ENCODE measurements at regions not wholly inside any gene's neighbourhood (a gene's known extent, or its start where the extent isn't known, plus 50 kb on each side); places are given as distances from the start of the nearest gene placed in this dataset.

GRCh38 chr1:221555689-221556433, 186.0 kb downstream of the DUSP10 start:
- Histone ChIP-seq H3K27me3 (ENCODE audit: insufficient read depth, low read length) (no peaks in the 10 kb centered on the region), H2AFZ (ENCODE audit: insufficient read depth, low read length, poor library complexity) (no peak overlapping the region), H4K91ac (ENCODE audit: low read depth, low read length) (no peak overlapping the region), H3K18ac (ENCODE audit: low read length) (no peak overlapping the region), H3K4me2 (ENCODE audit: low read length) (no peak overlapping the region), H3K9ac (ENCODE audit: low read length) (no peak overlapping the region), H2AK5ac (ENCODE audit: low read length) (no peak overlapping the region), H3K4me1 (ENCODE audit: control insufficient read depth in 1 of 2, insufficient read depth in 2 of 2, low read length in 2 of 2) (no peaks in the 10 kb centered on the region), H3K23ac (ENCODE audit: low read length) (no peak overlapping the region), H3K79me2 (ENCODE audit: control insufficient read depth, insufficient read depth, low read length, poor library complexity) (no peaks in the 10 kb centered on the region), H3K4ac (ENCODE audit: low read depth, low read length) (no peak overlapping the region), H3K79me1 (ENCODE audit: low read length) (no peaks in the 10 kb centered on the region), H3K9me3 (ENCODE audit: insufficient read depth, low read depth, low read length) (no peaks in the 10 kb centered on the region), H3K4me3 (ENCODE audit: low read depth, low read length) (no peak overlapping the region), H3K27ac (ENCODE audit: low read depth, low read length) (no peak overlapping the region), H2BK12ac (ENCODE audit: low read length) (no peak overlapping the region), H4K8ac (ENCODE audit: low read depth, low read length) (no peak overlapping the region), H2BK120ac (ENCODE audit: insufficient read depth, low read length, poor library complexity) (no peak overlapping the region), H4K12ac (ENCODE audit: low read depth, low read length) (no peak overlapping the region), H3K36me3 (ENCODE audit: control insufficient read depth in 1 of 2, insufficient read depth in 2 of 2, low read length in 2 of 2) (no peaks in the 10 kb centered on the region), H2BK5ac (ENCODE audit: low read depth, low read length, poor library complexity) (no peak overlapping the region), H3K14ac (ENCODE audit: low read length) (no peak overlapping the region)
- DNase-seq, result no peak
- WGBS (ENCODE audit: extremely low coverage, insufficient coverage, insufficient read length), result no CpG with 5 or more reads among the region's 10 CpGs

GRCh38 chr1:221556435-221556834, 185.5 kb downstream of the DUSP10 start:
- Histone ChIP-seq H2AK5ac (ENCODE audit: low read length) (no peak overlapping the region), H2BK120ac (ENCODE audit: insufficient read depth, low read length, poor library complexity) (no peak overlapping the region), H3K4ac (ENCODE audit: low read depth, low read length) (no peak overlapping the region), H4K91ac (ENCODE audit: low read depth, low read length) (no peak overlapping the region), H3K27me3 (ENCODE audit: insufficient read depth, low read length) (no peaks in the 10 kb centered on the region), H2BK5ac (ENCODE audit: low read depth, low read length, poor library complexity) (no peak overlapping the region), H3K9ac (ENCODE audit: low read length) (no peak overlapping the region), H3K9me3 (ENCODE audit: insufficient read depth, low read depth, low read length) (no peaks in the 10 kb centered on the region), H2AFZ (ENCODE audit: insufficient read depth, low read length, poor library complexity) (no peak overlapping the region), H3K14ac (ENCODE audit: low read length) (no peak overlapping the region), H3K79me1 (ENCODE audit: low read length) (no peaks in the 10 kb centered on the region), H2BK12ac (ENCODE audit: low read length) (no peak overlapping the region), H3K79me2 (ENCODE audit: control insufficient read depth, insufficient read depth, low read length, poor library complexity) (no peaks in the 10 kb centered on the region), H3K36me3 (ENCODE audit: control insufficient read depth in 1 of 2, insufficient read depth in 2 of 2, low read length in 2 of 2) (no peaks in the 10 kb centered on the region), H3K18ac (ENCODE audit: low read length) (no peak overlapping the region), H4K12ac (ENCODE audit: low read depth, low read length) (no peak overlapping the region), H3K4me2 (ENCODE audit: low read length) (no peak overlapping the region), H3K27ac (ENCODE audit: low read depth, low read length) (no peak overlapping the region), H3K23ac (ENCODE audit: low read length) (no peak overlapping the region), H3K4me1 (ENCODE audit: control insufficient read depth in 1 of 2, insufficient read depth in 2 of 2, low read length in 2 of 2) (no peaks in the 10 kb centered on the region), H4K8ac (ENCODE audit: low read depth, low read length) (no peak overlapping the region), H3K4me3 (ENCODE audit: low read depth, low read length) (no peak overlapping the region)
- DNase-seq, result no peak

GRCh38 chr1:221557013-221557412, 184.9 kb downstream of the DUSP10 start:
- Histone ChIP-seq H3K79me1 (ENCODE audit: low read length) (no peaks in the 10 kb centered on the region), H3K18ac (ENCODE audit: low read length) (no peak overlapping the region)
- WGBS (ENCODE audit: extremely low coverage, insufficient coverage, insufficient read length), result no CpG with 5 or more reads among the region's 1 CpG

GRCh38 chr1:221558396-221558795, 183.5 kb downstream of the DUSP10 start:
- H2AK5ac ChIP-seq (ENCODE audit: low read length), result no peak overlapping the region
- no peak overlapping the region for H4K91ac ChIP-seq (ENCODE audit: low read depth, low read length)
- H3K4me3 ChIP-seq (ENCODE audit: low read depth, low read length), result no peak overlapping the region
- H3K4me2 ChIP-seq (ENCODE audit: low read length), result no peak overlapping the region
- no peak overlapping the region for H3K9ac ChIP-seq (ENCODE audit: low read length)
- no peak overlapping the region for H3K14ac ChIP-seq (ENCODE audit: low read length)
- no peak overlapping the region for H2AFZ ChIP-seq (ENCODE audit: insufficient read depth, low read length, poor library complexity)
- H2BK5ac ChIP-seq (ENCODE audit: low read depth, low read length, poor library complexity), result no peak overlapping the region
- no peak for DNase-seq
- no peak overlapping the region for H2BK12ac ChIP-seq (ENCODE audit: low read length)
- H3K79me1 ChIP-seq (ENCODE audit: low read length), result no peaks in the 10 kb centered on the region
- no peaks in the 10 kb centered on the region for H3K79me2 ChIP-seq (ENCODE audit: control insufficient read depth, insufficient read depth, low read length, poor library complexity)
- H3K27ac ChIP-seq (ENCODE audit: low read depth, low read length), result no peak overlapping the region
- H2BK120ac ChIP-seq (ENCODE audit: insufficient read depth, low read length, poor library complexity), result no peak overlapping the region
- H4K12ac ChIP-seq (ENCODE audit: low read depth, low read length), result no peak overlapping the region
- no peak overlapping the region for H3K18ac ChIP-seq (ENCODE audit: low read length)
- no peak overlapping the region for H3K23ac ChIP-seq (ENCODE audit: low read length)
- no peaks in the 10 kb centered on the region for H3K9me3 ChIP-seq (ENCODE audit: insufficient read depth, low read depth, low read length)
- H3K4ac ChIP-seq (ENCODE audit: low read depth, low read length), result no peak overlapping the region
- H3K4me1 ChIP-seq (ENCODE audit: control insufficient read depth in 1 of 2, insufficient read depth in 2 of 2, low read length in 2 of 2), result no peaks in the 10 kb centered on the region
- no peaks in the 10 kb centered on the region for H3K36me3 ChIP-seq (ENCODE audit: control insufficient read depth in 1 of 2, insufficient read depth in 2 of 2, low read length in 2 of 2)
- no peak overlapping the region for H4K8ac ChIP-seq (ENCODE audit: low read depth, low read length)
- H3K27me3 ChIP-seq (ENCODE audit: insufficient read depth, low read length), result no peaks in the 10 kb centered on the region
- no CpG with 5 or more reads among the region's 2 CpGs for WGBS (ENCODE audit: extremely low coverage, insufficient coverage, insufficient read length)

More at GRCh38 chr1:221557013-221557412, 184.9 kb downstream of the DUSP10 start:
- Histone ChIP-seq H3K79me2 (ENCODE audit: control insufficient read depth, insufficient read depth, low read length, poor library complexity) (no peaks in the 10 kb centered on the region), H3K9me3 (ENCODE audit: insufficient read depth, low read depth, low read length) (no peaks in the 10 kb centered on the region), H4K8ac (ENCODE audit: low read depth, low read length) (no peak overlapping the region), H4K91ac (ENCODE audit: low read depth, low read length) (no peak overlapping the region), H4K12ac (ENCODE audit: low read depth, low read length) (no peak overlapping the region), H3K23ac (ENCODE audit: low read length) (no peak overlapping the region), H3K14ac (ENCODE audit: low read length) (no peak overlapping the region), H3K27ac (ENCODE audit: low read depth, low read length) (no peak overlapping the region), H2BK120ac (ENCODE audit: insufficient read depth, low read length, poor library complexity) (no peak overlapping the region), H3K4me2 (ENCODE audit: low read length) (no peak overlapping the region), H2AK5ac (ENCODE audit: low read length) (no peak overlapping the region), H2BK12ac (ENCODE audit: low read length) (no peak overlapping the region), H3K36me3 (ENCODE audit: control insufficient read depth in 1 of 2, insufficient read depth in 2 of 2, low read length in 2 of 2) (no peaks in the 10 kb centered on the region), H2BK5ac (ENCODE audit: low read depth, low read length, poor library complexity) (no peak overlapping the region), H2AFZ (ENCODE audit: insufficient read depth, low read length, poor library complexity) (no peak overlapping the region), H3K4me1 (ENCODE audit: control insufficient read depth in 1 of 2, insufficient read depth in 2 of 2, low read length in 2 of 2) (no peaks in the 10 kb centered on the region), H3K27me3 (ENCODE audit: insufficient read depth, low read length) (no peaks in the 10 kb centered on the region), H3K9ac (ENCODE audit: low read length) (no peak overlapping the region), H3K4me3 (ENCODE audit: low read depth, low read length) (no peak overlapping the region), H3K4ac (ENCODE audit: low read depth, low read length) (no peak overlapping the region)
- no peak for DNase-seq

Data from trophoblast cell (in vitro differentiated cells and primary cell).